Upper lobe of left lung (tissue), 4 donors: ENCODE measurements at regions not wholly inside any gene's neighbourhood (a gene's known extent, or its start where the extent isn't known, plus 50 kb on each side); places are given as distances from the start of the nearest gene placed in this dataset.

ENCODE experiments used
- POLR2A ChIP-seq, 4 donors: fragments of 450-650 bp; IDR thresholded peaks; one replicate each; pipeline ENCODE4 v1.5.1; 2016 to 2017; ENCODE audit warnings: antibody characterized with exemption in 4 of 4, mild to moderate bottlenecking in 2 of 4
- TF ChIP-seq, protein P1 (sequence below), 6 experiments: fragments of 450-650 bp in 4 of 6; fragments of 200-600 bp in 2 of 6; sonication (generic) in 2 of 6; IDR thresholded peaks; one replicate each; pipeline ENCODE4 v1.5.1; 2016 to 2019; ENCODE audit warnings: antibody characterized with exemption in 6 of 6

DNA sequence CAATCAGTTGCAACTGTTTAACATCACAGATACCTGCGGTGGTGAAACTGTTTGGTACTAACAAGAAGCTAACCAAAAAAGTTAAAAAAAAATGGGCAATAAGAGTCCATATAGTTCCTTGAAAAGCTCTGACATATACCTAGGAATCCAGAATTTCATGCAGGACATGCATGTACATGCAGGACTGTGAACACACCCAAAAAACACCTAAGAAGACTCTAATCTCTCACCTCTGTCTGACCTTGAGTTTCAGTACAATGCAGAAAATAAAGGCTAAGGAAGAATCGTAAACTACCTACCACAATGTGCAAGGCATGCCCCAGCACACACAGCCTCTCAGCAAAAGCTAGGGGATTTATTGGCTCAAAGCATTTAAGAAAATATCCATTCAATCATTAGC lies 110.7 kb upstream of the GOLGA8J start:
- TF ChIP-seq, protein P1, sequence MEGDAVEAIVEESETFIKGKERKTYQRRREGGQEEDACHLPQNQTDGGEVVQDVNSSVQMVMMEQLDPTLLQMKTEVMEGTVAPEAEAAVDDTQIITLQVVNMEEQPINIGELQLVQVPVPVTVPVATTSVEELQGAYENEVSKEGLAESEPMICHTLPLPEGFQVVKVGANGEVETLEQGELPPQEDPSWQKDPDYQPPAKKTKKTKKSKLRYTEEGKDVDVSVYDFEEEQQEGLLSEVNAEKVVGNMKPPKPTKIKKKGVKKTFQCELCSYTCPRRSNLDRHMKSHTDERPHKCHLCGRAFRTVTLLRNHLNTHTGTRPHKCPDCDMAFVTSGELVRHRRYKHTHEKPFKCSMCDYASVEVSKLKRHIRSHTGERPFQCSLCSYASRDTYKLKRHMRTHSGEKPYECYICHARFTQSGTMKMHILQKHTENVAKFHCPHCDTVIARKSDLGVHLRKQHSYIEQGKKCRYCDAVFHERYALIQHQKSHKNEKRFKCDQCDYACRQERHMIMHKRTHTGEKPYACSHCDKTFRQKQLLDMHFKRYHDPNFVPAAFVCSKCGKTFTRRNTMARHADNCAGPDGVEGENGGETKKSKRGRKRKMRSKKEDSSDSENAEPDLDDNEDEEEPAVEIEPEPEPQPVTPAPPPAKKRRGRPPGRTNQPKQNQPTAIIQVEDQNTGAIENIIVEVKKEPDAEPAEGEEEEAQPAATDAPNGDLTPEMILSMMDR (IDR thresholded peaks at IDR 0.05): no peak
- no peak for TF ChIP-seq POLR2A (IDR thresholded peaks at IDR 0.05)
